Middle frontal gyrus (tissue), 1 donor: ENCODE measurements at regions not wholly inside any gene's neighbourhood (a gene's known extent, or its start where the extent isn't known, plus 50 kb on each side); places are given as distances from the start of the nearest gene placed in this dataset.
"Not testable (repeated sequence)": the region's sequence is repeated elsewhere in the genome, so short reads cannot be mapped to it uniquely, and the experiment has no call there.

Source experiments
- DNase-seq: peaks from one replicate; pipeline ENCODE4 v3.0.0-alpha.2; 2015; ENCODE audit warnings: low spot score; ENCODE audit errors: extremely low spot score

GRCh38 chr1:98133131-98133530 is 212.3 kb upstream of the DPYD start:
- DNase-seq = no peak

GRCh38 chr1:98130408-98130807 is 209.6 kb upstream of the DPYD start:
- no peak for DNase-seq

GRCh38 chr1:98129491-98129890 is 208.7 kb upstream of the DPYD start:
- no peak for DNase-seq

GRCh38 chr1:98126740-98127139 is 205.9 kb upstream of the DPYD start:
- DNase-seq = no peak

GRCh38 chr1:98121646-98122045 is 200.8 kb upstream of the DPYD start:
- DNase-seq = no peak

GRCh38 chr1:98119796-98120195 is 199.0 kb upstream of the DPYD start:
- no peak for DNase-seq

- no peak for DNase-seq
Observed at GRCh38 chr1:98113811-98114210, 193.0 kb upstream of the DPYD start.

- DNase-seq = no peak
Observed at GRCh38 chr1:98112626-98113025, 191.8 kb upstream of the DPYD start.

GRCh38 chr1:98110674-98111073 is 189.8 kb upstream of the DPYD start:
- no peak for DNase-seq

GRCh38 chr1:98108378-98108777 is 187.5 kb upstream of the DPYD start:
- not testable (repeated sequence) for DNase-seq

GRCh38 chr1:98107256-98107655 is 186.4 kb upstream of the DPYD start:
- DNase-seq = no peak

GRCh38 chr1:98104289-98104688 is 183.5 kb upstream of the DPYD start:
- no peak for DNase-seq

- DNase-seq = no peak
Observed at GRCh38 chr1:98103617-98104285, 182.9 kb upstream of the DPYD start.

GRCh38 chr1:98102345-98103030 is 181.7 kb upstream of the DPYD start:
- no peak for DNase-seq

GRCh38 chr1:98101364-98101763 is 180.5 kb upstream of the DPYD start:
- DNase-seq = no peak

GRCh38 chr1:98099501-98099900 is 178.7 kb upstream of the DPYD start:
- DNase-seq = no peak

GRCh38 chr1:98098473-98098872 is 177.6 kb upstream of the DPYD start:
- DNase-seq = no peak

- no peak for DNase-seq
Observed at GRCh38 chr1:98090351-98090750, 169.5 kb upstream of the DPYD start.

- DNase-seq = no peak
Observed at GRCh38 chr1:98088381-98088780, 167.5 kb upstream of the DPYD start.

- no peak for DNase-seq
Observed at GRCh38 chr1:98086796-98087441, 166.1 kb upstream of the DPYD start.

- DNase-seq = no peak
Observed at GRCh38 chr1:98086156-98086555, 165.3 kb upstream of the DPYD start.

- no peak for DNase-seq
Observed at GRCh38 chr1:98084188-98084587, 163.4 kb upstream of the DPYD start.

GRCh38 chr1:98081944-98082343 is 161.1 kb upstream of the DPYD start:
- no peak for DNase-seq
